Mesenteric fat pad (tissue), 1 donor: ENCODE measurements at regions not wholly inside any gene's neighbourhood (a gene's known extent, or its start where the extent isn't known, plus 50 kb on each side); places are given as distances from the start of the nearest gene placed in this dataset.

Experiments
- DNase-seq: peaks from one replicate; pipeline ENCODE4 v3.0.0-alpha.2; 2020; ENCODE audit warnings: low spot score
- donor health status: DM: yes; HTN: yes; CAD: no.

DNA sequence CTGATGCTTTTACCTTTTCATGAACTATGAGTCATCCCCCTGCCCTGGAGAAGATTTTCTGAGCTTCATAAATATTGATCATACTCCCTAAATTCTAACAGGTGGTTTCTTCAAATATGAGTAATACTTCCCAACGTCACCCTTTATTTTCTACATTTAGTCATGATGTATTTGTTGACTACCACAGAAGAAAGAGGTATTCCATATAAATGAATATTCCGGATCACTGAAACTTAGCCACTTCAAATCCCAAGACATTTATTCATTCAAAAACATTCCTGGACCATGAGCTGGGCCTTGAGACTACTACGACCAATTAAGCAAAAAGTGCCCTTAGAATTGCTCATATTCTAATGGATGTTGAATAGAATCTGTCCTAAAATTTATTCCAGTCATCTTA is 395.8 kb upstream of the NPVF start:
- DNase-seq, result no peak

GRCh38 chr7:25624833-25625232 is 396.5 kb upstream of the NPVF start:
- DNase-seq, result no peak

GRCh38 chr7:25625306-25625992 is 397.2 kb upstream of the NPVF start:
- DNase-seq, result no peak

DNA sequence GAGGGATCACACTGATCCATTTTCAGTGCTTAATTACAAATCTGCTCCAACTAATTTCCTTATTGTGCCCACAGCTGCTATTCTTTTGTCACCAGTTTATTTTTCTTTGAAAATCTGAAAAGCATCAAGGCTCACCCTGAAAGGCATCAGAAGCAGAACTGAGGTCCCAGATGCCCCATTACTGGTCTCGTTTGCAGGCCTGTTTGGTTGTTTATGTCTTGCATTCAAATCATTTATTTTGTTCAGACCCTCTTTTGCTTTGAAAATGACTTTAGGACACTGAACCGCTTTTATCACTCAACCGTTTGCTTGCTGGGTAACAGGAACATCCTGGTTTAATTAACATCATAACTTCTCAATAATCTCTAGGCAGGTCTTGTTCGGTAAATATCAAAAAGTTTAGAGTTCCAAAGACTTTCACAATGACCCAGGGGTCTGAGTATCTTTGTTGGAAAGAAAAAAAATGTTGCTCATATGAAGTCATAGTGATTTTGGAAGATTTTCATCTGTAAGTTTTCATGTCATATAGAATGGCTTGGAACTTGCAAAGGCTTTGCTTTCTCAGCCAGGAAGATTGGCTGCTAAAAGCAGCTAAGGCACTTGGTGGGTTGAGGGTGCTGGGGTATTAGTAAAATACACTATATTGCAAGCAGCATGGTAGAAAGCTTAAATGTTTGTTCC is 398.3 kb upstream of the NPVF start:
- no peak for DNase-seq

- DNase-seq, result no peak
Observed at GRCh38 chr7:25628446-25628845, 400.2 kb upstream of the NPVF start.

GRCh38 chr7:25632616-25633015 is 404.3 kb upstream of the NPVF start:
- DNase-seq, result no peak

DNA sequence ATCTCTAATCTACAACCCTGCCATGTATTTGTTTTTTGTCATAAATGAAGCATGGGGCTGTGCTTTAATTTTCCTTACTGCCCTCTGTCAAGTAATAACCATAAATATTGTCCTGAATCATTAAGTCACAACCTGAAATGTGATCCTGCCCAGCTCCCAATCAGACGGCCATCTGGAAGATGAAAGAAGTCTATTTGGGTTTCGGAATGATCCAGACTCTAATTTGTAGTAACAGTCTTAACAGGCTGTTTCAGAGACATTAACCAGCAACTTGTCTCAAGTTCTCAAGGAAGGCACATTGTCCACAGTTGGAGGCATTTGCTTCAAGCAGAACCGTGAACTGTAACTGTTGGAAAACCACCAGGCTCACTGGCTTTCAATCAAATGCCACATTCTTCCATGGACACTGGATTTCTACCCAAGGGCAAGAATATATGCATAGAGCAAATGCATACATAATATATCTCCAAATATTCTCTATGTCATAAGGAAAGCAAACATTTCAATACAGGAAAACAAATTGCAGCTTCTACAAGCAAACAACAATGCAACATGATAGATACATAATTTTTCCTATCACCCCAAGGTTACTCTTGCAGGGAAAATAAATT is 405.2 kb upstream of the NPVF start:
- DNase-seq, result no peak

GRCh38 chr7:25636168-25636567 is 407.9 kb upstream of the NPVF start:
- no peak for DNase-seq

DNA sequence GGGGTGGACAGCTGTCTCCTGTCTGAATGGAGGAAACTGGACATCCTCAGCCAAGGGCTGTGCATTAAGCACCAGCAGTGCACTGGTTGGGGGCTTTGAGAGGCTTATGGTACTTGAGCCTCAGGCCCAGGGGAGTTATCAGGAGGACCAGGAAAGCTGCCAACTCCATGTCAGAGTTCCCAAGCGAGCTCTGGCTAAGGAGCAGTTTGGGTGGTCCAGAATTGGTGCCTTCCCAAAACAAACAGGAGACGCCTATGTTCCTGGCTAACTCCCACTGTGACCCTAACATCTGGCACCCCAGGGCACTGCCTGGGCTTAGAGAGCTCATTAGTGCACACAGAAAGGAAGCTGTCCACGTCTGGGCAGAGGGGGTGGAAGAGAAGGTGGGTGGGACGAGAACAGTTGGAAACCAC is 408.6 kb upstream of the NPVF start:
- DNase-seq, result no peak

- no peak for DNase-seq
Observed at GRCh38 chr7:25638068-25638467, 409.8 kb upstream of the NPVF start.

DNA sequence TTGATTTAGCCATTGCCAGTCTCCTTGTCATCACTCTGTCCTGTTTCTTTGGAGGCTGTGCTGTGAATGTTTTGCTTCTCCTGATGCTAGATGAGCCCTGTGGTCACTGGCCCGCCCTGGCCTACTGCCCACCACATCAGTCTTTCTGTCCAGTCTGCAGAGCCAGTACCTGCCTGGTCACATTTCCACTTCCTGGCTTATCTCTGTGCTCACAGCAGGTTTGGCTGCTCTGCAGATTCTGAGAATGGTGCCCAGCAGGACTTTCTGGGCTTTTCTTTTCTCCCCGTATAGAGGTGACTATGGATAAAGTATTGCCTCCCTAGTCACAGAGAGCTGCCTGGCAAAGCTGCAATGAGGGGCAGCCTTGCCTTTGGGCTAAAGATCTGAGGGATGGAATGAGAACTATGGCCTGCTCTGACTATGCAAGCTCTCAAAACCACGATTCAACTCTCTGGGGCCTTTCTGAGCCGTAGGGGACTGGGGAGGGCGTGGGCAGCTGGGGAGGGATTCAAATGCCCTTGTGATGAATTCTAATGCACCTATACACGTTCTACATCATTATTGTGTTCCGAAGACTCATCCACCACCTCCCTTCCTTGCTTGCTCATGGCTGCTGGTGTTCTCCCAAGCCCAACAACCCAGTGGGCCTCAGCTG is 410.4 kb upstream of the NPVF start:
- DNase-seq, result no peak

DNA sequence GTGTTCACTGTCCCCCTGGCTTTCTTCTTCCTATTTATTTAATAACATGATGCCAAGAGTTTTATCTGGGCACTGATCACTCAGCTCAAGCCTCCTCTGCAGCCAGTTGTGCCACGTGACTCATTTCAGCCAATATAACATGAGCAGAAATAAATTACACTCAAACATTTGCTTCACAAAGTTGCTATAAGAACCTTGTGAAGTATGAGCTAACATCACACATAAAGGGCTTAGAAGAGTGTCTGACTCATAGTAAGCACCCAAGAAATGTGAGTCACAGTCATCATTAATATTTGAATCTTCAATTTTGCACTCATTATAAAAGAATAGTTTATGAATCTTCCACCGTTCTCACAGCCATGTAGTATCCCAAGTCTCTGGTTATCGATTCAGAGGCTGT is 414.6 kb upstream of the NPVF start:
- no peak for DNase-seq

- DNase-seq, result no peak
Observed at GRCh38 chr7:25643286-25643685, 415.0 kb upstream of the NPVF start.

GRCh38 chr7:25643770-25644394 is 415.6 kb upstream of the NPVF start:
- no peak for DNase-seq

DNA sequence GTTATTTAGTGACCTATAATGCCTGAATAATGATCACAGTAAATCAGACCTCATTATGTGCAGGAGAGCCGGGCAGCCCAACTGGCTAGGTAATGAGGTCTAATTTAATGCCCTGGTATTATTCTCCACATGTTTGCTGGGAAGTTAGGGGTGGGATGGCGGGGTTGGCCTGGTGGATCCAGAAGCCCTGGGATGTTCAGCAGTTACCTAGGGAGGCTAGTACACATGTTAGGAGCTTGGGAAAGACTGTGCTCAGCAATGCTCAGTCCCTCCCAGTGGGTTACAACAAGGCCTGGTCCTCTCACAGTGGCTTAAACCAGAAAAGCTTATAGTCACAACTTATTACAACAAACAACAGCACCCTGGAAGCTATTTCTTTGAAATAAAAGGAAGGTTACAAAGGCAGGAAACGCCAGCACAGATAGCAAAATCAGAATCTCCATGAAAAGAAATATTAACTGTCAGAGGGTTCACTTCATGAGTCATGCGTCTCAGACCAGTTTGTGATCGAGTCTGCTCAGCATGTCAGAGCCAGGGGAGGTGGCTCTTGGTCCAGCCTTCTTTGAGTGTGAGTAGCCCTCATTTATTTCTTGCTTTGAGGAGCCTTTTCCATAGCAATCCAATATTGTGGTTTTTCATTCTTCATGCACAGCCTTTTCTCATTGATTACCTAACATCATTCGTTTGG is 418.6 kb upstream of the NPVF start:
- DNase-seq, result no peak

DNA sequence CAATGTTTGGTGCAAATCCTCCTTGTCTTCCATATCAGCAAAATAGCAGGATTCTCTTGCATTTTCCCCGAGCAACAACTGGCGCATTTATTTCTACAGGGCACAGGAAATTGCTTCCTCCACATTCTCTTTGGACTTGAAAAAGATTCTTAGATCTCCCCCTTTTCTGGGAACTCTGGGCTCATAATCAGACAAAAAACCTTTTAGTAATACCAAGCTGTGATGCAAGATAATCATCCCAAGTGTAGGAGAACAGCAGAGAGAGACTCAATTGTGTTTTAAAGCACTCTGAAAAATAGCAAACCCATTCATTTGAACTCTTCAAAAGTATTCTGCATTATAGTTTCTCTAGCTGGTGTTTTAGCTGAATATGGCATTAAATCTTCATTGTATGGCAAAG is 419.6 kb upstream of the NPVF start:
- no peak for DNase-seq

DNA sequence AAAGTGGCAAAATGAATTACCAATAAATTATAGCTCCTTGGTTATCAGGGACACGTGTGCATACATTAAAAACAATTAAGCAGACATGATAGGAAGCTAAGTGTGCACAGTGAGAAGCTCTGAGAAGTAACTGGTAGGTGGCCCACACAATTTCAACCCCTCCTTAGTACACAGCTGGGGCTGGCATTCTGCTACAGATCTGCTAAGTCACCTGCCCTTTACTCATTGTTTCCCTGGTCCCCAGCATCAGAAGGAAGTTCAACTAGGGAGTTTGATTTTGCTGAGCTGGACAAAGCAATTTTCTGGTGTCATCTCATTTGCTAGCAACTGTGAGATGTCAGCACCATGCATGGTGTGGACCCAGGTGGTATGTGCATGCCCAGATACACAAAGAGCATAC is 424.1 kb upstream of the NPVF start:
- DNase-seq, result no peak

- no peak for DNase-seq
Observed at GRCh38 chr7:25653384-25653783, 425.1 kb upstream of the NPVF start.

GRCh38 chr7:25656071-25656470 is 427.8 kb upstream of the NPVF start:
- no peak for DNase-seq

GRCh38 chr7:25656581-25657026 is 428.3 kb upstream of the NPVF start:
- DNase-seq, result no peak

GRCh38 chr7:25658375-25658774 is 430.1 kb upstream of the NPVF start:
- DNase-seq, result no peak
